ENCODE measurements at regions not wholly inside any gene's neighbourhood (a gene's known extent, or its start where the extent isn't known, plus 50 kb on each side); places are given as distances from the start of the nearest gene placed in this dataset.

- H3K9me3 ChIP-seq (ENCODE audit: control insufficient read depth, low read depth, low read length): no peaks in the 10 kb centered on the region
- no peaks in the 10 kb centered on the region for H3K79me1 ChIP-seq (ENCODE audit: insufficient read depth, low read depth, low read length, poor library complexity, severe bottlenecking)
- WGBS (ENCODE audit: extremely low coverage, insufficient read length, low lambda C conversion rate): no CpG with 5 or more reads among the region's 4 CpGs
- no peak for TF ChIP-seq CTCF (conservative IDR thresholded peaks at IDR 0.05)
- H3K27me3 ChIP-seq (ENCODE audit: insufficient read depth, low read length): no peaks in the 10 kb centered on the region
- no peak overlapping the region for H3T11ph ChIP-seq (ENCODE audit: low read length)
- H3K23me2 ChIP-seq (ENCODE audit: insufficient read length, low read depth, low read length, poor library complexity, severe bottlenecking): no peaks in the 10 kb centered on the region
- H2BK15ac ChIP-seq (ENCODE audit: low read depth, low read length): no peak overlapping the region
- no peak overlapping the region for H3K4ac ChIP-seq (ENCODE audit: low read depth, low read length)
- Mint-ChIP-seq H3K4me1 (peaks cover 13 to 17% of the 10 kb centered on the region in 2 experiments), H3K4me3 (no peak overlapping the region), H3K27me3 (ENCODE audit: low read depth) (no peaks in the 10 kb centered on the region; the same call in 1 of the 2 replicates), H3K36me3 (ENCODE audit: insufficient read depth in 1 of 3, low read depth in 3 of 3) (peaks cover 0 to 1% (median 0%) of the 10 kb centered on the region in 3 experiments; a peak in 1 of 7 replicates), H3K9me3 (peaks cover 0 to 10% of the 10 kb centered on the region in 2 experiments; a peak in 1 of 5 replicates), H3K27ac (no peak overlapping the region)
- no peak overlapping the region for H3K4me2 ChIP-seq (ENCODE audit: insufficient read depth, insufficient read length, low read length)
- no peaks in the 10 kb centered on the region for H3K79me2 ChIP-seq (ENCODE audit: insufficient read depth, low read length)
- H2BK12ac ChIP-seq (ENCODE audit: insufficient read length, low read depth, low read length): no peak overlapping the region
- no peak overlapping the region for H2BK20ac ChIP-seq (ENCODE audit: low read depth, low read length, poor library complexity, severe bottlenecking)
- no peak overlapping the region for H2AFZ ChIP-seq (ENCODE audit: low read length)
- H2AK5ac ChIP-seq (ENCODE audit: insufficient read length, low read length): no peak overlapping the region
- H3K23ac ChIP-seq (ENCODE audit: insufficient read length, low read depth, low read length): no peak overlapping the region
- H3K4me1 ChIP-seq (ENCODE audit: insufficient read depth, low read length): no peaks in the 10 kb centered on the region
- no peak overlapping the region for H3K18ac ChIP-seq (ENCODE audit: insufficient read length, low read depth, low read length)
- H3K27ac ChIP-seq (ENCODE audit: insufficient read length, low read depth, low read length): no peak overlapping the region
- no peak overlapping the region for H3K9ac ChIP-seq (ENCODE audit: extremely low read depth, insufficient read length, low read length)
- no peak overlapping the region for H4K8ac ChIP-seq (replicated peaks; ENCODE audit: insufficient read length, low read depth, low read length)
- no peak overlapping the region for H3K14ac ChIP-seq (ENCODE audit: insufficient read depth, low read length)
- H4K5ac ChIP-seq (ENCODE audit: insufficient read length, low read depth, low read length): no peak overlapping the region
- no peak for DNase-seq
- no peak overlapping the region for H2BK5ac ChIP-seq (ENCODE audit: insufficient read length, low read length)
- H4K91ac ChIP-seq (ENCODE audit: insufficient read length, low read depth, low read length): no peak overlapping the region
- no peak overlapping the region for H3K56ac ChIP-seq (ENCODE audit: insufficient read length, low read depth, low read length)
- H4K20me1 ChIP-seq (ENCODE audit: control insufficient read depth, insufficient read depth, insufficient read length): no peaks in the 10 kb centered on the region
- no peak overlapping the region for H2BK120ac ChIP-seq (ENCODE audit: low read depth, low read length, poor library complexity, severe bottlenecking)
Measured at GRCh38 chr15:53208751-53209150, 418.6 kb upstream of the ONECUT1 start.
